Kidney epithelial cell (primary cell): ENCODE measurements at regions not wholly inside any gene's neighbourhood (a gene's known extent, or its start where the extent isn't known, plus 50 kb on each side); places are given as distances from the start of the nearest gene placed in this dataset.

ENCODE experiments used
- DNase-seq: peaks from one replicate; pipeline ENCODE4 v3.0.0-alpha.2; 2010; ENCODE audit warnings: low read depth
- H3K27me3 ChIP-seq: 2 replicates; pipeline ENCODE4 v1.6.0; 2011; ENCODE audit warnings: low read length; ENCODE audit not compliant: control insufficient read depth, insufficient read depth
- H3K36me3 ChIP-seq: 2 replicates; pipeline ENCODE4 v1.5.1; 2011; ENCODE audit warnings: low read length; ENCODE audit not compliant: control insufficient read depth, insufficient read depth
- H3K4me3 ChIP-seq: 2 replicates; pipeline ENCODE4 v1.5.1; 2011; ENCODE audit warnings: low read depth, mild to moderate bottlenecking, control low read depth, low read length
- TF ChIP-seq, protein P1 (sequence below): IDR thresholded peaks from 2 replicates; pipeline ENCODE4 v1.5.1; 2011; ENCODE audit warnings: mild to moderate bottlenecking, moderate library complexity, low read length, control low read depth, inconsistent platforms; ENCODE audit not compliant: insufficient read depth, poor library complexity, severe bottlenecking

GRCh38 chr4:136662539-136662938 is 869.8 kb downstream of the PCDH18 start:
- TF ChIP-seq, protein P1, sequence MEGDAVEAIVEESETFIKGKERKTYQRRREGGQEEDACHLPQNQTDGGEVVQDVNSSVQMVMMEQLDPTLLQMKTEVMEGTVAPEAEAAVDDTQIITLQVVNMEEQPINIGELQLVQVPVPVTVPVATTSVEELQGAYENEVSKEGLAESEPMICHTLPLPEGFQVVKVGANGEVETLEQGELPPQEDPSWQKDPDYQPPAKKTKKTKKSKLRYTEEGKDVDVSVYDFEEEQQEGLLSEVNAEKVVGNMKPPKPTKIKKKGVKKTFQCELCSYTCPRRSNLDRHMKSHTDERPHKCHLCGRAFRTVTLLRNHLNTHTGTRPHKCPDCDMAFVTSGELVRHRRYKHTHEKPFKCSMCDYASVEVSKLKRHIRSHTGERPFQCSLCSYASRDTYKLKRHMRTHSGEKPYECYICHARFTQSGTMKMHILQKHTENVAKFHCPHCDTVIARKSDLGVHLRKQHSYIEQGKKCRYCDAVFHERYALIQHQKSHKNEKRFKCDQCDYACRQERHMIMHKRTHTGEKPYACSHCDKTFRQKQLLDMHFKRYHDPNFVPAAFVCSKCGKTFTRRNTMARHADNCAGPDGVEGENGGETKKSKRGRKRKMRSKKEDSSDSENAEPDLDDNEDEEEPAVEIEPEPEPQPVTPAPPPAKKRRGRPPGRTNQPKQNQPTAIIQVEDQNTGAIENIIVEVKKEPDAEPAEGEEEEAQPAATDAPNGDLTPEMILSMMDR: no peak
- no peaks in the 10 kb centered on the region for H3K36me3 ChIP-seq
- no peak for DNase-seq
- no peaks in the 10 kb centered on the region for H3K27me3 ChIP-seq
- H3K4me3 ChIP-seq: no peak overlapping the region

DNA sequence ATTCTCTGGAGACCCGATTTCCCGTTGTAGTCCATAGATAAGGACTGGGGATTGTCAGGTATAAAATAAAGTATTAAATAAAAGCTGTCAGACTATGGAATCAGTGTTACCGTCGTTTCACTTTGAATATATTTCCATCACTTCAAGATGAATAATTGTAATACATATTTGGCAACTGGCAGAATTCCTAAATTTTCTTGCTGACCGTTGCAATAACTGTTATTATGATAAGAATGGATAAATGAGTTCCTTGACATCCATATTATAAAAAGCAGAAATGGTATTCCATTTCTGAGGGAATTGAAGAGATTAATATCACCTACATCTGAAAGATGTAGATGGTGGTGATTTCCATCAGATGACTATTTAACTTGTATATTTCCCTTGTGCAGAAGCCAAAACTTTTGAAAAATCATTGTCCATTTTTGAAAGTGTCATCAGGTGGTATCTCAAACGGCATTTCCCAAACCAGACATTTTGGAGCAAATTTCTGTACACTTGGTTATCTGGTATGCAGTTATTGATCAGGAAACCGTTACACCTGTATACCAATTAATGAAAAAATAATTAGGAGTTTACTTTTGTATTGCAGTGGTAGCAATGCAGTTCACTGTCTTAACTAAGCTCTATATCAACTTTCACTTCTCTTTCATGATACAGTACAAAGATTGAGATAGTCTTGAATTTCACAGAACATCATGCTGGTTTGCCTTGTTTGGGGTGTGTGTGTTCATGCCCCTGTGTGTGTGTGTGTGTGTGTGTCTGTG is 878.5 kb downstream of the PCDH18 start:
- H3K27me3 ChIP-seq: no peaks in the 10 kb centered on the region
- TF ChIP-seq, protein P1: no peak
- H3K36me3 ChIP-seq: no peaks in the 10 kb centered on the region
- H3K4me3 ChIP-seq: no peak overlapping the region
- no peak for DNase-seq

DNA sequence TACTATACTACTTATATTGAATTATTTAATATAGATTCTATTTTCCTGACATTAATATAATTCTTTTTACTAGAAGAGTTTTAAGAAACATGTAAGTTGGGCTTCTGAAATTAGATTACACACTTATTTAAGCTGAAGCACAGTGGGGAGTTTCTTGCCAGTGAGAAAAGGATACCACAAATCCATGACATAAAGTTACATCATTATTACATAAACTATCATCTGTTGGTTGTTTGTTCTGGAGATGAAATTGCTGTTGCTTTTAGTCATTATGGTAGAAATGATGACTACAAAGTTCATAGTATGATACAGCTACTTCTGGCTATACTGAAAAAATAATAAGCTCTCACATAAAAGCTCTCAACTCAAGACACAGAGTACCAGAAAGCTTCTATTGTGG is 880.4 kb downstream of the PCDH18 start:
- no peak for DNase-seq
- Histone ChIP-seq H3K4me3 (no peak overlapping the region), H3K36me3 (no peaks in the 10 kb centered on the region), H3K27me3 (no peaks in the 10 kb centered on the region)
- TF ChIP-seq, protein P1: no peak

- no peak overlapping the region for H3K4me3 ChIP-seq
- no peaks in the 10 kb centered on the region for H3K27me3 ChIP-seq
- DNase-seq: peak; percentile 10
- no peaks in the 10 kb centered on the region for H3K36me3 ChIP-seq
- TF ChIP-seq, protein P1: no peak
These were observed 881.0 kb downstream of the PCDH18 start for GRCh38 chr4:136651278-136651667.

DNA sequence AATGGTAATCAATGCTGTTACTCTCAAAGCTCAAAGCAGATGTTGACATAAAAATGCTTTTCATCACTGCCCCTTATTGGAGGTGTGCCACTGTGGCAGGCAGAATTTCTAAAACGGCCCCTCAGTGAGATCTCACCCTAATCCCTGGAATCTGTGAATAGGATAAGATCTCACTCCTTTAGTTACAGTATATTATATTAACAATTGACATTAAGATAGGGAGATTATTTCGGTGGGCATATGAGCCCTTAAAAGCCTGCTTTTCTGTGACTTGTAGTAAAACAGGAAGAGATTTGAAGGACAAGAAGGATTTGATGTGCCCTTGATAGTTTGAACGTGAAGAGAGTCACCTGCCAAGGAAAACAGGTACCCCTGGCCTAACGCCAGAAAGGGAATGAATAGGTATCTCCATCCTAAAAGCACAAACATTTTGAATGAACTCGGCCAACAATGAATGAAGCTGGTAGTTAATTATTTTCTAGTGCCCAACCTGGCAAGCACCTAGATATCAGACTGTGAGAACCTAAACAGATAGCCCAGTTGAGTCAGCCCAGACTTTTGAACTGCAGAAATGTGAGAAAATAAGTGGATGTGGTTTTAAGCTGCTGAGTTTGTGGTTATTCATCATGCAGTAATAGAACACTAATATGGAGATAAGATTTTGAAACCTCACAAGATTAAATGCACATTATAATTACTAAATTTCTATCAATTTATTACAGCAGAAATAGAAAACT is 881.6 kb downstream of the PCDH18 start:
- DNase-seq: peak; percentile 78

More for the DNA sequence above, 881.6 kb downstream of the PCDH18 start:
- H3K36me3 ChIP-seq: no peaks in the 10 kb centered on the region
- TF ChIP-seq, protein P1: no peak
- H3K4me3 ChIP-seq: no peak overlapping the region
- no peaks in the 10 kb centered on the region for H3K27me3 ChIP-seq
